Effector CD4-positive, alpha-beta T cell (primary cell): ENCODE measurements at regions not wholly inside any gene's neighbourhood (a gene's known extent, or its start where the extent isn't known, plus 50 kb on each side); places are given as distances from the start of the nearest gene placed in this dataset.

ENCODE experiments used
- DNase-seq: peaks from one replicate; pipeline ENCODE4 v3.0.0-alpha.2; 2020

DNA sequence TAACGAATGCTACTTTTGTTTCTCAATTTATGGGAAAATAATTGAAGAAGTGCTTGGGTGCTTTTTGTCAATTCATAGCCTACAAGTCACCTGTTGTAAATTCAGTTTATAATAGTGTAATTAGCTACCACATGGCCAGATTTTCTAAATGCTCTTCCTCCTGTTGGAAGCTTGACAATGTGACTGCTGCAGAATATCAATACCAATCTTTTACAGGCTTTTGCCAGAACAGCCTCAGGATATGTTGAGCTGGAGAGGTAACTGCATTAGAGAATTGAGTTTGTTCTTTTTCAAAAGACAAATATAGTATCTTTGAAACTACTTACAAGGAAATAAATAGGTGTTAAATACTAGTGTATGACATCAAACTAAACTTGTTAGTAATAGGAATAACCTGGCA is 277.8 kb downstream of the POU4F1 start:
- DNase-seq: no peak

DNA sequence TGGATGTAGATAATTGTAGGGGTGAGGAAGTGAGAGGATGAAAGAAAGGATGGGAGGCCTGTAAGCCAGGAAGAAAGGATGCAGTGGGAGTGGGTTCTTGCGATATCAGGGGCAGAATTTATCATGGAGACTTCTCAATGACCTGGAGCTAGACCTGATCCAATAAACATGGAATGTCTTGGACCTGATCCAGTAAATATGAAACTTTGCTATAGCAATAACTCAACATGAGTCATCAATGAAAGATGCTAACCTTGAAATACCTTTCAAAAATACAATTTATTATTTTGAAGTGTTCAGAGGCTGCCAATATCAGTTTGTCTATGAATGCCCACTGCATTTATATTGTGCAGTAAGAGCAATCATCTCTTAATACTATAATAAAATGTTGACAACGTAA is 279.5 kb downstream of the POU4F1 start:
- DNase-seq: no peak

DNA sequence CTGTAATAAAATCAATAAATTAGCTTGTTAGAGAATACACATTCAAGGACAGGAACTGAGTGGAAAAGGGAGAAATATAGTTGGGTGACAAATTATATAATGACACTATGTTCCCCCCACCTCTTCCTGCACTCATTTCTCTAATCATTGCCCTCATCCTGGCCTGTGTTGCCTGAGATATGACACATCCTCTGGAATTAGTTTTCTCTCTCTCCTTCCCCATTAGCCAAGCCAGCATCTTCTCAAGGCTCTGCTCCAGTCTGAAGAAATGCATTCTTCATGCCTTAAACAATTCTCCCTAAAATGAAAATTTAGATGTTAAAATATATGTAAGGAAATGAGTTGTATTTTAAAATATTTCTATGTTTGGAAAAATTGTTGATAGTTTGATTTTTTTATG is 280.3 kb downstream of the POU4F1 start:
- no peak for DNase-seq

DNA sequence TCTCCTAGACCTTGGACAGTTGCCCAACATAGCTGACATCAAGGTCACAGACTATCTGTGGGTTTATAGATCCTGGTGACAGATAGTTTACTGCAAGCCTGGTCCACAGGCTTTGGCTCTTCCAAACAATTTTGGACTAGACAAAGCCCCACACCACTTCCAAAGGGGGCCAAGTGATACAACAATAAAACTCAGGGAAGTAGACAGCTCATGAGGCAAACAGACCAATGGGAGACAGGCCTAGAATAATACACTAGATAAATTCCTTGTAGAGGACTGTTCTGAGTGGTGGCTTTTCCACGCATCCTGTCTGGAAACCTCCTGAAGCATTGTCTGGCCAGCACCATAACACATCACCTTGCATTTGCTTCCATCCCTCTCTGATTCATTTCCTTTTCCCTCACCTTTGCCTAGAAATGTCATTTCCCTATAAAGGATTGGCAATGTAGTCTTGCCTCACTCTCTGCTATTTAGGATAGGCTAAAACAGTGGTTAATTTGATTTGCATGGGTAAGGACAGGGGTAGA is 284.2 kb downstream of the POU4F1 start:
- no peak for DNase-seq

DNA sequence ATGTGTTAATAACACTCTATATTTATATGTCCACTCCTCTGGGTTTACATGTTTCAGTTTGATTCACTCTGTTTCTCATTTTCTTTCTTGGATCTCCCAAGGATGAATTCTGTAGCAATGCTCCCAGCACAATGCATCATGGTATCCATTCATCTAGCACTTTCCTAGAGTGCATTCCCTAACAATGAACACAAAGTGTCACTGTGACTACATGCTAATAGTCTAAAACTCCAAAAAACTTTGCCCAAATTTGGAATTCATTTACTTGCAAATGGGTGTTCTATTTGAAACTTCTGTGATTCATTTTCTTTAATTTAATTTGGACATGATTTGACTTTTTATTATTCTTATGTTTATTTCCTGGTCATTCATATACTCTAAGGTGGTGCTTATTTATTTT is 286.3 kb downstream of the POU4F1 start:
- no peak for DNase-seq

DNA sequence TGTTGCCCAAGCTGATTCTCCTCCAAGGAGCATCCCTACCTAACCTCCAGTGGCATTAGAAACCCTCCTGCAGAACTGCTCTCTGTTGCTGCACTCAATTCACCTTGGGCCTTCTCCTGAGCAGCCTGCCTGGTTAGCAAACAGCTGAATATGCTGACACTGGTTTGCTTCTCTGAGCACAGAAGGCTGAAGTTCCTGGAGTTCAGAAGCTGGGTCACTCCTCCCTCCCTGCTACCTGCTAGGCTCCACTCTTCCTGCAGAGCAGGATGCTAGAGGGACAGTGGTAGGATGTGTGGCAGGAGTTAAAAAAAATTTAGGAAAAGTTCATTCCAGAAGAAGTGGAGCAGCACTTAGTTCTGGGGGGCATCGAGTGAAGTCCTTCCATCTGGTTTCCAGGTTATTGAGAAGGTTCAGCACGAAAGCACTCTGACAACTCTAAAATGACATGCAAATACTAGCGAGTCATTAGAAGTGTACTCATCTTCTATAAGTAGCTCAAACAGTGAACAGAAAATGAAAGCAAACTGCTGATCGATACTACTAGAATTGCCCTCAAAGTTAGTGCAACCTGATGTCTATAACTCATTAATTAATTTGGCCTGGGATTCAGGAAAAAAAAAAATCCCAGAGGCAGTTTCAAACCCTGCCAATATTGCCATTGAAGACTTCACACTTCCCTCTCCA is 293.7 kb downstream of the POU4F1 start:
- DNase-seq: no peak

DNA sequence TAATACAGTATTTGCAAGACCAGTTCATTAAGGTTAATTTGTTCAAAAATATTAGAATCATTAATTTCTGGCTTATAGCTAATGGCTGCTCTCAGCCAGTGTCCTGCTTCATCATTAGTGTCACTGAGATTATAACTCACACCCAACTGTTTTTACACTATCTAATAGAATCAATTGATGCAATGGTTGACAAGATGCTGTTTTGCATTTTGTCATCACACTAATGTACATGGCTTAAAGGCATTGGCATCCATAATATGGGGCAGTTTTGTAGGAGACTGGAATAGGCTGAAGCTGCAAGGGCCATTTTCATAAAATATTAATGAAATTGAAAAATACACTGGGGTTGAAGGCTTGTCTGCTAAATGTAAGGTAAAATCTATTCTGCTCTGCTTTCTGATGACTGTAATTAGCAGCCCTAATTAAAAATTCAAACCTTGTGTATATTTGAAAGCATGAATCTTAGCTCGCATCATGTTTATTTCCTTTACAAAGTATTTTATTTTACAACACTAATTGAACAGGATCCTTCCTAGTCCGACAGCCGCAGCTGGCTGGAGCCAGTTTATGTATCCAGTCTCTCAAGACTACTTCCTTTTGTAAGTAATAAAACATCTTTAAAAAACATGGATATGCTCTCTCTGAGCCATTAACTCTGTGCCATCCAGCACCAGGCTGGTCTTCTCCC is 296.7 kb downstream of the POU4F1 start:
- no peak for DNase-seq

DNA sequence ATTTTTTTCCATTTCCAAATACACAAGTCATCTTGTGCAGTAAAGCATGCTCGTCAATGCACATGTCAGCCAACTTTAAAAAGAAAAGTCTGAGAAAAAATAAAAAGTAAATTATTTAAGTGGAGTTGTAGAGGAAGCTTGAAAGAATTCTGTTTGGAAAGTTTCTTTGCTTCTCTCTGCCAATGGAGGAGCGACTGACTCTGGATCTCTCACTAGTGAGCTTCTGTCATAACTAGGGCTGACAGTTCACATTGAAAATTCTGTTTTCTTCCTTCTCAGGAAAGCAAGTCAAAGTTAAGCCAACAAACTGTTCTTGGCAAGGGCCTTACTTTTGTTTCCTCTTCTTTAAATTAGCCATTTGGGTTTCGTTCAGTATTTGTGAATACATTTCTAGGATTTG is 298.2 kb downstream of the POU4F1 start:
- DNase-seq: no peak

DNA sequence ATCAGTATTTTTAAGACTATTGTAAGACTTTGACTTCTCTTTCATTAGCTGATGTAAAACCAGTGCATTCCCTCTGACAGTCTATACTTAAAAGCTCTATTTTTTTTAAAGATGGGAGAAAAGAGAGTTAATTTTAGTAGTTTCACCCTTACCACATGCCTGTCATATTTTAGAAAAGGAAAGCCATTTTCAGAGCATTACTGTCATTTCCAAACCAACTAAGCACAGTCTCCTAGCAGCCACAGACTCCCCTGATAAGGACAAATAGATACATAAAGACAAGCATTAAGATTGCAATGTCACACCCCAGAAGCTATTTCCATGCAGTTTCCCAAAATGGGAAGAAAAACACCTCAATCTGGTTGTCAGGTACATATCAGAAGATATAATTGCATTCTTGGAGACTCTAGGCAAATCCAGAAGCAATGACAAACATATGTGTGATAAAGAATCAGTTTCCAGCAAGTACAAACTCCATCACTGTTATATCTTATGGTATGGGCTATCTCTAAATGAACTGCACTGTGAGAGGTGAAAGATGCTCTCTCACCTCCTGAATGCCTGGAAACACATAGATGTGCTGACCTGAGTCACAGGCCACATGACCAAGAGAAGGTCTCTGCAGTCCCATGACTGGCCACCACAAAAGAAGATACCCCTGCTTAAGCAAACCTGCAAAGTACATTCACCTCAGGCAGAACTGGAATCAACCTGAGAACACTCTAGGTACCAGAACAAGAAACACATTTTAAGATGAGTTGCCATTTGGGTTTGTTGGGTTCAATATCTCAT is 303.3 kb downstream of the POU4F1 start:
- DNase-seq: no peak

DNA sequence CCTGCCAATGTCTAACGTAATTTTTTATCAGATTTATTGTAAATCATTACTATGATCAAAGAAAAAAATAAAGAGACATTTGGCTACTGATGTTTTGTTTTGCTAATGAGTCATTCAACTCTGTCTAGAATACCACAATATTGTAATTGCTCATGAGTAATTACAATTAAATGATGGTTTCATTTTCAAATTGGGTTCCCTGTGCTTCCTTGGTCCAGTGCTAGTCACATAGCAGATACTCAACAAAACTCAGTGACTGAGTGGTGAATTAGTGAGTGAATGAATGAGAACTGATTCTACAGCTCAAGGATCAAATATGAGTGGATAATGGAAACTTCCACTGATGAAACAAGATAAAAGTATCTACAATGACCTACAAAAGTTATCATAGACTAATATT is 304.7 kb downstream of the POU4F1 start:
- DNase-seq: no peak

DNA sequence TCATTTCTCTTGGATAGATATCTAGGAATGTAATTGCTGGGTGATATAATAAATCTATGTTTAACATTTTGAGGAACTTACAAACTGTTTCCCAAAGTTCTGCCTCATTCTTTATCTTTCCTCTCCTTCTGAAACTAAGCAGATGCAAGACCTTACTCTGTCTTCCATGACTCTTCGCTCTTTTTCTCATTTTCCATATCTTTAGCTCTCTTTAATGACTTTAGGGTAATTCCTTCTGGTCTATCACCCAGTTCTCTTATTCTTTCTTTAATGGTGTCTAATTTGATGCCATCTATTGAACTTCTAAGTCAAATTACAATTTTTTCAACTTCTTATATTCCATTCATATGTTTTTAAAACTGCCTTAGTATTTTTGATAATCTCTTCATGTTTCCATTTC is 316.6 kb downstream of the POU4F1 start:
- DNase-seq: no peak

DNA sequence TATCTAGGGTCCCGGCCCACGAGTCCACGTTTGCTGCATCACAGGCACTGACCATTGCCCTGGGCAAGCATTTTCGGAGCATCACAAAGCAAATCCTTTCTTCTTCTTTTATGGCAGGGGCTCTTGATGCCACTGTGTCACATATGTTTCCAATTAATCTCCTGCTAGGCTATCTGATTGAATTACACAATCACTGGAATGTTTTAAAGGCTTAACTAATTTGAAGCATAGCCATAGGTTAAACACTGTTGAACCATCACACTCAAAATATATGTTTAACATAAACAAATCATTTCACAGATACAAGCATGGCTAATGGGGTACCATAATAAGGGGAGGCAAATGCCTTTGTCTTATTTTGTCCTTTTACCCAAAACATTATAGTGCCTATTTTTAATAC is 338.3 kb downstream of the POU4F1 start:
- DNase-seq: no peak

DNA sequence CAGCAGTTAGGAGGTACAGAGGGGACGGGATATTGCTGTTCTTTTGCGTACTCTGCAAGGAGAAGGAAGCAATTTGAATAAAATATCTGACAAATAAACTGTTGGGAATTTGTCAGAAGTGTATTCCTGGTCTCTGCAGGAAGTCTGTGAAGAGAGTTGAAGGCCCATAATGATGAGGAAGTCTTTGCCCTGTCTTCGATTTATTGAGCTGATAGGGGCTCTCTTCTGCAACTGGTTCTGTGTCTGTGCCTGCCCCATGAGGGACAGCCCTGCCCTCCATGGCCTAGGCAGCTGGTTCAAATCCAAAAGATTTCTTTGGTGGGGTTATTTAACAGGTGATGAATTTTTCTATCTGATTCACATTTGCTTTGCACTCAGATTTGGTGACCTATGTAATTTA is 339.7 kb upstream of the EDNRB start:
- no peak for DNase-seq

DNA sequence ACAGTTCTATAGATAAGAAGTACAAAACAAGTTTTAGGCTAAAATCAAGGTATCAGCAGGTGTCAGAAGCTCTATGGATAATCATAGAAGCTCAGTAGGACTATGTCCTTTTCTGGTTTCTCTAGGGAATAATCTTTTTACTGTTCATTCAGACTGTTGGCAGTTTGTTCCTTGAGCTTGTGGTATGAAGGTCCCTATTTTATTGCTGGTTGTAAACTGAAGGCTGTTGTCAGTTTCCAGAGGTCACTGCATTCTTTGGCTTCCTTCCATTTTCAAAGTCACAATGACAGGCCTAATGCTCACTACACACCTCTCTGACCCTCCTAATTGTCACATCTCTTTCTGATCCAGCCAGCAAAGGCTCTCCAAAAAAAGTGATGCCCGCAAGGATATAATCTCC is 337.9 kb upstream of the EDNRB start:
- DNase-seq: no peak

DNA sequence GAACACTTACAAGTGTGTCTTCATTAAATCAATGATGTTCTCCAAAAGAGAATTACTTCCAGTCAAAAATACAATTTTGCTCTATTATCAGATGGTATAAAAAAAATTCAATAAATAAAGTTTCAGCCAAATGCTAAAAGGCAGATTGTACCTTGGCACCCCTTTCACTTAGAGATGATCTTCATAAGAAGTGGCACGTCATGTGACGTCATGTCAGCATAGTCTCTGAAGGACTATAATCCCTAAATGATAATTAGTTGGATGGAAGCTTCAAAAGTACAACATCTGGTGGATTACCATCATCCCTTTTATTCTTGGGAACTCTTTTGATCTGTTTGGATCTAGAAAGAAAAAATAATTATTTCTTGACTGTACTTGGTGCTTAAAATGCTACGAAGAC is 335.5 kb upstream of the EDNRB start:
- no peak for DNase-seq

DNA sequence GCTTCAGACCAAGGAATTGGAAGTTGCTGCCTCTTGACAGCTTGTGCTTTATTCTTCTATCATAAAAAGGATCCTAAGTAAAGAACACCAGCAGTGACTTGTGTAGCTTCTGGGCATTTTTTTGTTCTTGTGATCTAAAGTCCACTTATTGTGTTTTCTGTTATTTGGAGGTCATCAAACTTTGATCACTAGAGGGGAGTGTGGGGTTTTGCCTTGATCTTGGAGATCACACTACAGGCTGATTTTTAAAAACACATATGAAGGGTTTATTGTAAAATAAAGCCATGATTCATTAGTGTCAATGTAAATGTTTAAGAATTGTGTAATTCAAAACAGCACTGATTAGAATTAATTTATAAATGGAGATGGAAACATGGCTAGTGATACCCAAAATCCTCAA is 328.7 kb upstream of the EDNRB start:
- DNase-seq: no peak

DNA sequence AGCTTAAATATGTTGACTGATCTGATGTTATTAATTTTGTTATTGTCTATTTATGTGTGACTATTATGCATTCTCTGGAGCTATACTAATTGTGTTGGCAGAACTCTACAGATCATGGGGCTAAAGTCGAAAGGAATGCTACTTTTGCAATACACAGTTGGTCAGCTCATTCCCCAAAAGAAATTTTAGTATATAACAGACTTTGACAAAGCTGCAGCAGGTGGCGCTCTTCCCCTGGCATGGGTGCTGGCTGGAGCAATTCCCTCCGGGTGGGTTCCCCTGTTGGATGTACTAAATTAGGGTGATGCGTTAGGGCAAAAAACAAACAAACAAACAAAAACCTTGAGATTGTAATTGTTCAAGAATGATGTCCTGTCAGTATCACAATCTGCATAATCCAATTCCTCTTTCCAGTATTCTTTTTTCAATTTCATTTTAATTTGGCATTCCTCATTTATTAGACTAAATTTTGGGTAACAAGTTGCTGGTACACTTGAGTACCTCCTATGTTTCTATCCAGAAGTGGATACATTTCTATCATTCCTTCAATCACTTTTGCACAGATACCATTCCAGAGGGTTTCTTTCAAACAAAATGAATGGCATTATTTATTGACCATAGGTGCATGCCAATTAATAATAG is 322.8 kb upstream of the EDNRB start:
- no peak for DNase-seq

DNA sequence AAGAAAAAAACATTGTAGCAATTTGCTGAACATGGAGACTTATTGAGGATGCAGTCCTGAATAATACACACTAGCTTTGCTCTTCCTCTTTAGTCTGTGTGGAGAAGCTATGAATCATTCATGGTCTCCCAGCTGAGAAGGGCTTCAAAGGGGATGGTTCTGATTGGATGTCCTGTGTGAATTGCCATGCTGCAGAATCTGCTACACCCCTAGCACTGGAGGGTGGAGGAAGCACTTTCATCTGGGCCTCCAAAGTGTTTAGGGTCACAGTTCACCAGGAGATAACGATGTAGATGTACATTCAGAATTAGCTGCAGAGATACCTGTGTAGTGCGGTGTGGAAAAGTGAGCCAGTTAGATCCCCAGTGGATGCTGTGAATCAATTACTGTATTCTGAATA is 321.1 kb upstream of the EDNRB start:
- no peak for DNase-seq

DNA sequence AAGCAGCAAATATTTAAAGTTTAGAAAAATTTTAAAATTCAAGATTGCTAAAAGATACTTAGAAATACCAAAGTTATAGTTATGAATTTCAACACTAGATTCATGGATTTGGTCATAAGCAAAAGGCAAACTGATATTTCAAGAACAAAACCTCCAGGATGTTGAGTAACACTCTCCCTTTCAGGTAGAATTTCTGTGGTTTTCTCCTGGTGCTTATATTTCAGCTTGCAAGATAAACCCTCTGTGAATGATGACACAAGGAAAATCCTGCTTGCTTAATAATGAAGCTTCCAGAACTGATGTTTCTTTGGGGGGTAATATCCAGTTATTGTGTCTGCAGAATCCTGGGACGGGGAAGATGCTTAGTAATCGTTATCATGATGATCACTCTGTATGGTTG is 320.3 kb upstream of the EDNRB start:
- no peak for DNase-seq

DNA sequence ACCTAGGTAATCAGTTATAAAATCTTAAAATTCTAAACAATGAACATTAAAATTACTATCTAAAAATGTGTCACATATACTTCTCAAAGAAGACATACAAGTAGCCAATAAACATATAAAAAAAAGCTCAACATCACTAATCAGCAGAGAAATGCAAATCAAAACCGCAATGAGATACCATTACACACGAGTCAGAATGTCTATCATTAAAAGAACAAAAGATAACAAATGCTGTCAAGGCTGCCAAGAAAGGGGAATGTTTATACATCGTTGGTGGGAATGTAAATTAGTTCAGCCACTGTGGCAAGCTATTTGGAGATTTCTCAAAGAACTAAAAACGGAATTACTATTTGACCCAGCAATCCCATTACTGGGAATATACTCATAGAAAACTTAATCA is 310.3 kb upstream of the EDNRB start:
- no peak for DNase-seq

DNA sequence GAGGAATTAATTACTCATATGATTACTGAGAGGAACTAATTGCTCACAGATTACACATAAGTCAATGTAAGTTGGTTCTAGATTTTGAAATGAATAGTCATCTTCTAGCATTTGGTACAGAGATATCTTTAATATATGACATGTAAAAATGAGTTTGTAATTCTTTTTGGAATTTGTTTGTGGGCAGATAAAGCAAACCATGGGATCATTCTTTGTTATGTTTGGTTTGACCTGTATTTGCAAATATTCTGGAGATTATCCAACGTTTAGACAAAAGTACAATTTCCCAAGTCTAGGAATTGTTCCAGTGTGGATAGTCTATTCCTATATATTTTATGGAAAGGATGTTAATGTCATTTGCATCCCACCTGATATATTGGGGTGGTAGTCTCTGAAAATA is 309.6 kb upstream of the EDNRB start:
- DNase-seq: no peak

DNA sequence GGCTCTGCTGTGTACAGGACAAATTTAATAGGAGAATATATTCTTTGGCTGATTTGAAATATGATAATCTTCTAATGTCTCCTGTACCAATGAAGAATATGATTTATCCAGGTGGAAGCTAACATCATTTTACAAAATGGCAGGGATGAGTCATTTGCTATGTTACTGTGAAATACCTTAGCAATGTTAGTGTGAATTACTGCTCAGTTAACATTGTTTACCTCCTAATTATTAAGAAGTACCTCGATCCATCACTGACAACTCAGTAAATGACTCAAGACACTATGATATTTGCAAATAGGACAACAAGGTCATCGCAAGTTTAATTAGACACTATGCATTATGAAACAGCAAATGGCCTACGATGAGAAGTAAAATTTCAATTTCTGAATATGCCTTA is 309.1 kb upstream of the EDNRB start:
- DNase-seq: no peak

DNA sequence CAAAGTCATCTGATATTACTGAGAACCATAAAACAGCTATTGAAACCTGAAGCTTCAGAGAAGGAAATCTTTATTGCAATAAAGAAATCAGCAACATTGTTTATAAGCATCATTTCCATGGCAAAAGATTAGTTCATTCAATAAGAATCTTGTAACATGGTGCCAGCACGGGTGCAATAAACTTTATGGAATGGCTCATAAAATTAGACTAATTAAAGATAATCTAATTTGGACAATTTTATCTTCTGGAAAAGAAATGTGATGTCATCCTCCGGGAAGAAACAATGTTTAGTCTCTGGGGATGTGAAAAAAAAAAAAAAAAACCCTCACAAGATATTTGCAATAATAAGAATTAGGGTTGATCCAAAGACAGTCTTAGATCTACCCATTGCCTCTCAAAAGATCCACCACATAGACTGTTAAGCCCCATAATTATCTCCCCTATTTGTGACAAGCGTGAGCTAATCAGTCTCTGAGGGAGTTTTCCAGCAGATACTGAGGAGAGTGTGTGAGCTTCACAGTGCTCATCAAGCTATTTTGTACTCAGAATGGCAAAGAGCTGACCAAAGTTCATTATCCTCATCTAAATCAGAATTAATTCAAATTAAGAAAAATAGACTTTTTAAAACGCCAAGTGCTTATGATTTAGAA is 297.0 kb upstream of the EDNRB start:
- DNase-seq: no peak
